NB4 (cell line): ENCODE measurements at regions not wholly inside any gene's neighbourhood (a gene's known extent, or its start where the extent isn't known, plus 50 kb on each side); places are given as distances from the start of the nearest gene placed in this dataset.
"Not testable (repeated sequence)": the region's sequence is repeated elsewhere in the genome, so short reads cannot be mapped to it uniquely, and the experiment has no call there.

Experiments used
- DNase-seq: peaks from one replicate; pipeline ENCODE4 v3.0.0; 2010; ENCODE audit warnings: low read depth
- H3K4me3 ChIP-seq: one replicate; pipeline ENCODE4 v1.5.1; 2011; ENCODE audit warnings: mild to moderate bottlenecking, low read depth, low read length, moderate library complexity
- MYC ChIP-seq: IDR thresholded peaks from 2 replicates; pipeline ENCODE4 v1.6.1; 2011; ENCODE audit warnings: low read depth, low read length
- POLR2A ChIP-seq: IDR thresholded peaks from 2 replicates; pipeline ENCODE4 v1.6.1; 2011; ENCODE audit warnings: mild to moderate bottlenecking; ENCODE audit not compliant: insufficient read length; ENCODE audit errors: extremely low read depth
- TF ChIP-seq, protein P1 (sequence below): IDR thresholded peaks from 2 replicates; pipeline ENCODE4 v1.6.1; 2011; ENCODE audit warnings: low read depth, low read length
- TF ChIP-seq, protein P2 (sequence below): IDR thresholded peaks from one replicate; pipeline ENCODE4 v1.5.1; 2012; ENCODE audit warnings: low read depth, low read length

DNA sequence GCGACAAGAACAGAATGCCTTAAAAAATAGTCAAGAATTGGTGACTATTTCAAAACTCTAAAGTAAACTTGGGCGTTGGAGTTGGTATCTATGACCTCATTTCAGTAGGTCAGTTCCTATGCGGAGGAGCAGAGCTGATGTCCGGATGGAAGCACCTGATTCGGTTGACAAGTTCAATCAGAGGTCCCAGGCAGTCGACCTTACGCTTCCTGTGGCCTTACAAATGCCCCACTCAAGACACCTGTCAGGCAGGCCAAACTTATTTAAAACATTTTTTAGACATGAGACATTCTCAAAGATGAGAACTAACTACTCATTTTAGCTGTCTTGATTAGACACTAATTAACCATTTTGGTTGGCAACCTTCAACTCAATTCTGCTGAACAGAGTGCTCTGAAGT is 137.7 kb upstream of the ADAMTS3 start:
- no peak for TF ChIP-seq POLR2A
- no peak for TF ChIP-seq MYC
- TF ChIP-seq, protein P1, sequence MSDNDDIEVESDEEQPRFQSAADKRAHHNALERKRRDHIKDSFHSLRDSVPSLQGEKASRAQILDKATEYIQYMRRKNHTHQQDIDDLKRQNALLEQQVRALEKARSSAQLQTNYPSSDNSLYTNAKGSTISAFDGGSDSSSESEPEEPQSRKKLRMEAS: no peak
- TF ChIP-seq, protein P2, sequence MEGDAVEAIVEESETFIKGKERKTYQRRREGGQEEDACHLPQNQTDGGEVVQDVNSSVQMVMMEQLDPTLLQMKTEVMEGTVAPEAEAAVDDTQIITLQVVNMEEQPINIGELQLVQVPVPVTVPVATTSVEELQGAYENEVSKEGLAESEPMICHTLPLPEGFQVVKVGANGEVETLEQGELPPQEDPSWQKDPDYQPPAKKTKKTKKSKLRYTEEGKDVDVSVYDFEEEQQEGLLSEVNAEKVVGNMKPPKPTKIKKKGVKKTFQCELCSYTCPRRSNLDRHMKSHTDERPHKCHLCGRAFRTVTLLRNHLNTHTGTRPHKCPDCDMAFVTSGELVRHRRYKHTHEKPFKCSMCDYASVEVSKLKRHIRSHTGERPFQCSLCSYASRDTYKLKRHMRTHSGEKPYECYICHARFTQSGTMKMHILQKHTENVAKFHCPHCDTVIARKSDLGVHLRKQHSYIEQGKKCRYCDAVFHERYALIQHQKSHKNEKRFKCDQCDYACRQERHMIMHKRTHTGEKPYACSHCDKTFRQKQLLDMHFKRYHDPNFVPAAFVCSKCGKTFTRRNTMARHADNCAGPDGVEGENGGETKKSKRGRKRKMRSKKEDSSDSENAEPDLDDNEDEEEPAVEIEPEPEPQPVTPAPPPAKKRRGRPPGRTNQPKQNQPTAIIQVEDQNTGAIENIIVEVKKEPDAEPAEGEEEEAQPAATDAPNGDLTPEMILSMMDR: no peak
- H3K4me3 ChIP-seq: no peak overlapping the region
- DNase-seq: no peak

- DNase-seq, H3K4me3 ChIP-seq: not testable (repeated sequence)
Measured at GRCh38 chr4:72704925-72705640, 136.1 kb upstream of the ADAMTS3 start.

GRCh38 chr4:72702948-72703347 is 133.9 kb upstream of the ADAMTS3 start:
- no peak for DNase-seq
- TF ChIP-seq MYC (no peak), POLR2A (no peak)
- TF ChIP-seq, protein P1: no peak
- TF ChIP-seq, protein P2: no peak
- no peak overlapping the region for H3K4me3 ChIP-seq

DNA sequence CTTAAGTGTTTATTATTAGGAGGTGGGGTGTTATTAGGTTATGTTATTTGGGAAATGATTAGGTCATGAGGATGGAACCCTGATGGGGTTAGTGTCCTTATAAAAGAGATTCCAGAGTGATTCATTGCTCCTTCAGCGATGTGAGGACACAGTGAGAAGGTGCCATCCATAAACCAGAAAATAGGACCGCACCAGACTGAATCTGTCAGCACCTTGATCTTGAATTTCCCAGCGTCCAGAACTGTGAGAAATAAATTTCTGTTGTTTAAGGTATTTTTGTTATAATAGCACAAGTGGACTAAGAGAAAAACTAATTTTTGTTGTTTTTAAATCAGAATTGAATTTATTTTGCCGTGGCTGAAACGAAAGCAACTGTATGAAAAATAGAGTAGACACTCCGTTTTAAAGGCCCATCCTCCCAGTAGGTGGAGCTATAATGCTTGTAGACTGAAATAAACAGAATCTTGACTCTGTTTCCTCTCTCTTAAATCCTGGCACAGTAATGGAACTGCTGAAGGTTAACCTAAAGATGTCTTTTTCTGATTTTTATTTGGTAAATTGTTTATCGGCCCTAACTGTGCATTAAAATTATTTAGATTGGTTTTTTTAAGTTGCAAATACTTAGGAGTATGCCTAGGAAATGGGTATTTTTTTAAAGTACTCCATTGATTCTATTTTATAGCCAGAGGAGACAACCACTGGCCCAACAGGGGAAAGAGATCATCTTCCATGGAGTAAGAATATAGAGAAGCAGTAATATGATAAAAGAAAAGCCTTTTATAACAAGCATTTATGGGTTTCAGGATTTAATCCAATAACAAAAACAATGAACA is 133.2 kb upstream of the ADAMTS3 start:
- DNase-seq: peak; percentile 51
- TF ChIP-seq, protein P2: peak; percentile 57
- TF ChIP-seq MYC (no peak), POLR2A (no peak)
- TF ChIP-seq, protein P1: no peak
- peak overlapping the region; percentile 62 for H3K4me3 ChIP-seq

DNA sequence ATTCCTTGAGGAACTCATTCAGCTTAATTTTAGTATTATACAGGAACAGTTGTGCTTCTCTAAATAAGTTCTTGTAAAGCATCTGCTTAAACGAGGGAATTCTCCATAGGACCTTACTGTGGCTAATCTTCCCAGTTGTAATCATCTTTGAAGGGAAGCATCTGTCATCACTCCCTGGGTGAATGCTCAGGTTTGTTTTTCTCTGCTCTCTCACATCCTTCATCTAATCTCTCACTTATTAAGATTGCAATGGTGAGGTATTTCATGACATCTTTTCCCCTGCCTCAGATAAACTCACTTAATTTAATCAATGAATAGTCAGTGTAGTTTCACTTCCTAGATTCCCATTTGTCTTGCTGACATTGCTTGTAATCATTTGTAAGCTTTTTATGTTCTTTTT is 121.8 kb upstream of the ADAMTS3 start:
- DNase-seq: no peak
- TF ChIP-seq POLR2A (no peak), MYC (no peak)
- TF ChIP-seq, protein P2: no peak
- TF ChIP-seq, protein P1: no peak
- H3K4me3 ChIP-seq: no peak overlapping the region

- DNase-seq: no peak
- TF ChIP-seq, protein P1: no peak
- TF ChIP-seq POLR2A (no peak), MYC (no peak)
- TF ChIP-seq, protein P2: no peak
- H3K4me3 ChIP-seq: no peak overlapping the region
Measured at GRCh38 chr4:72689923-72690322, 120.9 kb upstream of the ADAMTS3 start.

GRCh38 chr4:72686390-72686789 is 117.4 kb upstream of the ADAMTS3 start:
- not testable (repeated sequence) for DNase-seq, H3K4me3 ChIP-seq
